ENCODE measurements at regions not wholly inside any gene's neighbourhood (a gene's known extent, or its start where the extent isn't known, plus 50 kb on each side); places are given as distances from the start of the nearest gene placed in this dataset.

DNA sequence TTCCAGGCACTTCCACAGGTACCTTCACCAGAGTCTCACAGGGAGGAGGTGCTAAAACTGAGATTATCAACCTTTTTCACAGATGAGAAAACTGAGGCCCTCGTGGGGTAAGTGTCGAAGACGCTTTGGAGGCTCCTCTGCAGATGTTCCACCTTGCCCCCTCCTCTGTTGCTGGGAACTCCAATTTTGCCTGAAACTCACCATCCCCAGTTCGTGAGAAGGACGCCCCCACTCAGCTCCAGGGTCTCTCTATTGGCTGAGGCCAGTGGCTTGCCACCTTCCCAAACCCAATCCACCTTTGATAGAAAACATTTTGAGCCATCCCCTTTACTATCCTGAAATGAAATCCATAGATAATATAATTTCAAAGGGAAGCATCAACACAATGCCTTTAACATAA, 109.1 kb downstream of the CYP26B1 start:
- TF ChIP-seq, protein P1, sequence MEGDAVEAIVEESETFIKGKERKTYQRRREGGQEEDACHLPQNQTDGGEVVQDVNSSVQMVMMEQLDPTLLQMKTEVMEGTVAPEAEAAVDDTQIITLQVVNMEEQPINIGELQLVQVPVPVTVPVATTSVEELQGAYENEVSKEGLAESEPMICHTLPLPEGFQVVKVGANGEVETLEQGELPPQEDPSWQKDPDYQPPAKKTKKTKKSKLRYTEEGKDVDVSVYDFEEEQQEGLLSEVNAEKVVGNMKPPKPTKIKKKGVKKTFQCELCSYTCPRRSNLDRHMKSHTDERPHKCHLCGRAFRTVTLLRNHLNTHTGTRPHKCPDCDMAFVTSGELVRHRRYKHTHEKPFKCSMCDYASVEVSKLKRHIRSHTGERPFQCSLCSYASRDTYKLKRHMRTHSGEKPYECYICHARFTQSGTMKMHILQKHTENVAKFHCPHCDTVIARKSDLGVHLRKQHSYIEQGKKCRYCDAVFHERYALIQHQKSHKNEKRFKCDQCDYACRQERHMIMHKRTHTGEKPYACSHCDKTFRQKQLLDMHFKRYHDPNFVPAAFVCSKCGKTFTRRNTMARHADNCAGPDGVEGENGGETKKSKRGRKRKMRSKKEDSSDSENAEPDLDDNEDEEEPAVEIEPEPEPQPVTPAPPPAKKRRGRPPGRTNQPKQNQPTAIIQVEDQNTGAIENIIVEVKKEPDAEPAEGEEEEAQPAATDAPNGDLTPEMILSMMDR (CRISPR knock-in tag; IDR thresholded peaks at IDR 0.05), result no peak
- TF ChIP-seq GATA4 (IDR thresholded peaks at IDR 0.05; ENCODE audit: borderline replicate concordance, low read depth), result no peak

Measured in HepG2 (cell line).